ENCODE measurements at regions not wholly inside any gene's neighbourhood (a gene's known extent, or its start where the extent isn't known, plus 50 kb on each side); places are given as distances from the start of the nearest gene placed in this dataset.

DNA sequence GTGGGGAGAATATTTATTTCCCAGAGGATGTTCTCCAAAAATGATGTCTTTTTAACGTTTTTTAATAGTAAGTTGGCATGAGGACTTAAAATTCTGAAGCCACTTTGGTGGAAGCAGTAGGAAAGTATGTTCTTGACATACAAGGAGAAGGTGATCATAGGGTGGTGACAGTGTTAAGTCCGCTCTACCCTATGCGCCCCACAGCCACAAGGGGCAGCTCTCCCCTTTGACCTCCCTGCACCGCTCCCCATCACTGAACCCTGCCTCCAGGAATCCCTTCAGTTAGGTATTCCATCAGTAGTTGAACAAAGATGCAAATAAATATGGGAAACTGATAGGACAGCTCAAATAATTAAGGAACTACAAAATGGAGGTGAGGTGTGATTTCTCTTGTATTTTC is 111.4 kb downstream of the PLEKHG1 start:
- TF ChIP-seq ZFP30 (CRISPR knock-in tag; IDR thresholded peaks at IDR 0.05): no peak
- TF ChIP-seq CSRNP3 (CRISPR knock-in tag; IDR thresholded peaks at IDR 0.05): no peak
- TF ChIP-seq GLIS3 (CRISPR knock-in tag; IDR thresholded peaks at IDR 0.05): no peak
- TF ChIP-seq ESRRG (CRISPR knock-in tag; IDR thresholded peaks at IDR 0.05): no peak
- TF ChIP-seq, protein P1, sequence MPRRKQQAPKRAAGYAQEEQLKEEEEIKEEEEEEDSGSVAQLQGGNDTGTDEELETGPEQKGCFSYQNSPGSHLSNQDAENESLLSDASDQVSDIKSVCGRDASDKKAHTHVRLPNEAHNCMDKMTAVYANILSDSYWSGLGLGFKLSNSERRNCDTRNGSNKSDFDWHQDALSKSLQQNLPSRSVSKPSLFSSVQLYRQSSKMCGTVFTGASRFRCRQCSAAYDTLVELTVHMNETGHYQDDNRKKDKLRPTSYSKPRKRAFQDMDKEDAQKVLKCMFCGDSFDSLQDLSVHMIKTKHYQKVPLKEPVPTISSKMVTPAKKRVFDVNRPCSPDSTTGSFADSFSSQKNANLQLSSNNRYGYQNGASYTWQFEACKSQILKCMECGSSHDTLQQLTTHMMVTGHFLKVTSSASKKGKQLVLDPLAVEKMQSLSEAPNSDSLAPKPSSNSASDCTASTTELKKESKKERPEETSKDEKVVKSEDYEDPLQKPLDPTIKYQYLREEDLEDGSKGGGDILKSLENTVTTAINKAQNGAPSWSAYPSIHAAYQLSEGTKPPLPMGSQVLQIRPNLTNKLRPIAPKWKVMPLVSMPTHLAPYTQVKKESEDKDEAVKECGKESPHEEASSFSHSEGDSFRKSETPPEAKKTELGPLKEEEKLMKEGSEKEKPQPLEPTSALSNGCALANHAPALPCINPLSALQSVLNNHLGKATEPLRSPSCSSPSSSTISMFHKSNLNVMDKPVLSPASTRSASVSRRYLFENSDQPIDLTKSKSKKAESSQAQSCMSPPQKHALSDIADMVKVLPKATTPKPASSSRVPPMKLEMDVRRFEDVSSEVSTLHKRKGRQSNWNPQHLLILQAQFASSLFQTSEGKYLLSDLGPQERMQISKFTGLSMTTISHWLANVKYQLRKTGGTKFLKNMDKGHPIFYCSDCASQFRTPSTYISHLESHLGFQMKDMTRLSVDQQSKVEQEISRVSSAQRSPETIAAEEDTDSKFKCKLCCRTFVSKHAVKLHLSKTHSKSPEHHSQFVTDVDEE (CRISPR knock-in tag; IDR thresholded peaks at IDR 0.05): no peak
- TF ChIP-seq PPARA (CRISPR knock-in tag; IDR thresholded peaks at IDR 0.05; ENCODE audit: borderline replicate concordance): no peak
- TF ChIP-seq ZNF70 (CRISPR knock-in tag; IDR thresholded peaks at IDR 0.05): no peak
- TF ChIP-seq SNAI2 (CRISPR knock-in tag; IDR thresholded peaks at IDR 0.05): no peak
- no peak for TF ChIP-seq ZNF565 (CRISPR knock-in tag; conservative IDR thresholded peaks at IDR 0.05; ENCODE audit: low read depth)
- TF ChIP-seq ZC3H10 (CRISPR knock-in tag; IDR thresholded peaks at IDR 0.05): no peak
- TF ChIP-seq, protein P2, sequence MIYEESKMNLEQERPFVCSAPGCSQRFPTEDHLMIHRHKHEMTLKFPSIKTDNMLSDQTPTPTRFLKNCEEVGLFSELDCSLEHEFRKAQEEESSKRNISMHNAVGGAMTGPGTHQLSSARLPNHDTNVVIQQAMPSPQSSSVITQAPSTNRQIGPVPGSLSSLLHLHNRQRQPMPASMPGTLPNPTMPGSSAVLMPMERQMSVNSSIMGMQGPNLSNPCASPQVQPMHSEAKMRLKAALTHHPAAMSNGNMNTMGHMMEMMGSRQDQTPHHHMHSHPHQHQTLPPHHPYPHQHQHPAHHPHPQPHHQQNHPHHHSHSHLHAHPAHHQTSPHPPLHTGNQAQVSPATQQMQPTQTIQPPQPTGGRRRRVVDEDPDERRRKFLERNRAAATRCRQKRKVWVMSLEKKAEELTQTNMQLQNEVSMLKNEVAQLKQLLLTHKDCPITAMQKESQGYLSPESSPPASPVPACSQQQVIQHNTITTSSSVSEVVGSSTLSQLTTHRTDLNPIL (CRISPR knock-in tag; IDR thresholded peaks at IDR 0.05; ENCODE audit: low read depth): no peak
- TF ChIP-seq, protein P3, sequence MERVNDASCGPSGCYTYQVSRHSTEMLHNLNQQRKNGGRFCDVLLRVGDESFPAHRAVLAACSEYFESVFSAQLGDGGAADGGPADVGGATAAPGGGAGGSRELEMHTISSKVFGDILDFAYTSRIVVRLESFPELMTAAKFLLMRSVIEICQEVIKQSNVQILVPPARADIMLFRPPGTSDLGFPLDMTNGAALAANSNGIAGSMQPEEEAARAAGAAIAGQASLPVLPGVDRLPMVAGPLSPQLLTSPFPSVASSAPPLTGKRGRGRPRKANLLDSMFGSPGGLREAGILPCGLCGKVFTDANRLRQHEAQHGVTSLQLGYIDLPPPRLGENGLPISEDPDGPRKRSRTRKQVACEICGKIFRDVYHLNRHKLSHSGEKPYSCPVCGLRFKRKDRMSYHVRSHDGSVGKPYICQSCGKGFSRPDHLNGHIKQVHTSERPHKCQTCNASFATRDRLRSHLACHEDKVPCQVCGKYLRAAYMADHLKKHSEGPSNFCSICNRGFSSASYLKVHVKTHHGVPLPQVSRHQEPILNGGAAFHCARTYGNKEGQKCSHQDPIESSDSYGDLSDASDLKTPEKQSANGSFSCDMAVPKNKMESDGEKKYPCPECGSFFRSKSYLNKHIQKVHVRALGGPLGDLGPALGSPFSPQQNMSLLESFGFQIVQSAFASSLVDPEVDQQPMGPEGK (CRISPR knock-in tag; IDR thresholded peaks at IDR 0.05; ENCODE audit: borderline replicate concordance): no peak
- no peak for TF ChIP-seq ZFP3 (CRISPR knock-in tag; IDR thresholded peaks at IDR 0.05)
- TF ChIP-seq TOX (CRISPR knock-in tag; IDR thresholded peaks at IDR 0.05; ENCODE audit: borderline replicate concordance): no peak
- no peak for TF ChIP-seq POU6F1 (CRISPR knock-in tag; IDR thresholded peaks at IDR 0.05; ENCODE audit: borderline replicate concordance, low read depth)
- TF ChIP-seq CSDC2 (CRISPR knock-in tag; IDR thresholded peaks at IDR 0.05): no peak
- no peak for TF ChIP-seq RARB (CRISPR knock-in tag; IDR thresholded peaks at IDR 0.05)
- TF ChIP-seq ARNTL (CRISPR knock-in tag; IDR thresholded peaks at IDR 0.05; ENCODE audit: borderline replicate concordance, low read depth): no peak
- TF ChIP-seq OSR1 (CRISPR knock-in tag; IDR thresholded peaks at IDR 0.05): no peak
- ATAC-seq: no peak

DNA sequence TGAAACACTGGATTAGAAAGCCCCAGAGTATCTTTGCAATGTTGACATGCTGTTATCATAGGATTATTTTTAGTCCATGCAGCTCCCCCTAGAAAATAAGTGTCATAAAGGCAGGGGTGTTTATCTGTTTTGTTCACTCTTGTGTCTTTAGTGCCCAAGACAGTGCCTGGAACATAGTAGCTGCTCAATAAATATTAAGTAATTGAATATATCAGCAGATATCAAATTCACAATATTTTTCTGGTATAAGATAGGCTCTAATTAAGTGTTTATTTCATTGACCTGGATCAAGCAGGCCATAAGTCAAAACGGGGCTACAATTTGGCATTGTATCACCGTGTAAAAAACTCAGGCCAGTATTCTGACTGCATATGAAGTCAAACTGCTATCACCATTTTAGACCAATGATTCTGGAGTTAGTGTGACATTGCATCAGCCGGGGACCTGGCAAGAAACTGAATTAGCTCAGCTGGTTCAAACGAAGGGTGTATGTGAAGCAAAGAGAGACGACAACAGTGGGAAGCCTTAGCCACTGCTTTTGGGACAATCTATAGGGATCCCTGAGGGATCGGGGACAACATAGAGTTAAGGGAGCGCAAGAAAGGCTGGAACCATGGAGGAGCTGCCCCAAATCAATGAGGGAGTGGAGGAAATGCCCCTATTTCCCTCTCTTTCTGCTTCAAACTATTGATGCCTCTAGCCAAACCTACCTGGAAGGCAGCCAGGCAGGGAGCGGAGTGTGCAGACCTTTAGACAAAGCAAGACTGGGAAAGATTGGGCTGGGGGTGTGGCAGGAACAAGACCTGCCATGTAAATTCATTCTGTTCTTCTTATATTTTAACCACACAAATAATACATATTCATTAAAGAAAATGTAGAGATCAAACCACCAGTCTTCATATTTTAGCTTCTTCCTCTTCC is 112.2 kb downstream of the PLEKHG1 start:
- ATAC-seq: no peak
- TF ChIP-seq ESRRG (CRISPR knock-in tag; IDR thresholded peaks at IDR 0.05): no peak
- no peak for TF ChIP-seq CSRNP3 (CRISPR knock-in tag; IDR thresholded peaks at IDR 0.05)
- TF ChIP-seq BACH2 (CRISPR knock-in tag; IDR thresholded peaks at IDR 0.05; ENCODE audit: borderline replicate concordance): no peak
- TF ChIP-seq, protein P1 (CRISPR knock-in tag; IDR thresholded peaks at IDR 0.05): no peak
- no peak for TF ChIP-seq ARNTL (CRISPR knock-in tag; IDR thresholded peaks at IDR 0.05; ENCODE audit: borderline replicate concordance, low read depth)
- TF ChIP-seq ZFP30 (CRISPR knock-in tag; IDR thresholded peaks at IDR 0.05): no peak
- no peak for TF ChIP-seq TCF4 (CRISPR knock-in tag; IDR thresholded peaks at IDR 0.05; ENCODE audit: borderline replicate concordance)
- TF ChIP-seq TOX (CRISPR knock-in tag; IDR thresholded peaks at IDR 0.05; ENCODE audit: borderline replicate concordance): no peak
- TF ChIP-seq, protein P3 (CRISPR knock-in tag; IDR thresholded peaks at IDR 0.05; ENCODE audit: borderline replicate concordance): no peak
- TF ChIP-seq ZNF565 (CRISPR knock-in tag; conservative IDR thresholded peaks at IDR 0.05; ENCODE audit: low read depth): no peak
- TF ChIP-seq ZNF8 (CRISPR knock-in tag; IDR thresholded peaks at IDR 0.05): no peak

Measured in SK-N-SH treated with all-trans-retinoic acid at 6 μM for 48 hours (cell line).